HEK293 (cell line): ENCODE measurements at regions not wholly inside any gene's neighbourhood (a gene's known extent, or its start where the extent isn't known, plus 50 kb on each side); places are given as distances from the start of the nearest gene placed in this dataset.

Experiments
- CTCF ChIA-PET: fragments of 350-600 bp; formaldehyde crosslinking; extraction: SDS; loops from one replicate; lab custom pipeline; 2021; ENCODE audit warnings: antibody characterized with exemption; lab: Yijun Ruan, JAX
- POLR2A ChIA-PET: fragments of 300-600 bp; formaldehyde crosslinking; extraction: SDS; loops from one replicate; lab custom pipeline; 2020; ENCODE audit warnings: antibody characterized with exemption, inconsistent platforms; lab: Yijun Ruan, JAX
- H3K27ac ChIP-seq: fragments of 200-500 bp; sonication (Bioruptor generic); 2 replicates; pipeline ENCODE4 v1.5.1; 2014; ENCODE audit warnings: low read depth, low read length, control low read depth, inconsistent platforms; ENCODE audit errors: extremely low read depth
- H3K36me3 ChIP-seq, 2 experiments: fragments of 200-500 bp in 1 of 2; sonication (Bioruptor generic) in 1 of 2; 1 replicate in 1 of 2; 2 replicates in 1 of 2; pipeline ENCODE4 v1.5.1; 2014 to 2017; ENCODE audit warnings: inconsistent platforms in 2 of 2, low read length in 2 of 2; ENCODE audit not compliant: control insufficient read depth in 2 of 2, insufficient read depth in 1 of 2
- H3K4me1 ChIP-seq: fragments of 200-500 bp; sonication (Bioruptor generic); 2 replicates; pipeline ENCODE4 v1.5.1; 2014; ENCODE audit warnings: mild to moderate bottlenecking, low read length, inconsistent platforms; ENCODE audit not compliant: control insufficient read depth, insufficient read depth
- H3K4me3 ChIP-seq: 2 replicates; pipeline ENCODE4 v1.5.1; 2011; ENCODE audit warnings: low read depth, mild to moderate bottlenecking, control low read depth, low read length, moderate library complexity
- H3K9me3 ChIP-seq: fragments of 200-500 bp; sonication (Bioruptor generic); 2 replicates; pipeline ENCODE4 v1.5.1; 2014; ENCODE audit warnings: low read depth, low read length, inconsistent platforms; ENCODE audit not compliant: control insufficient read depth, insufficient read depth
- BCL11B ChIP-seq: fragments of 450-650 bp; formaldehyde crosslinking; IDR thresholded peaks from 2 replicates; pipeline ENCODE4 v1.5.1; 2016; ENCODE audit warnings: low read depth, missing biosample characterization, missing genetic modification characterization
- FEZF1 ChIP-seq: fragments of 450-650 bp; formaldehyde crosslinking; IDR thresholded peaks from 2 replicates; pipeline ENCODE4 v1.5.1; 2016; ENCODE audit warnings: missing biosample characterization, missing genetic modification characterization
- GLIS1 ChIP-seq: fragments of 450-650 bp; formaldehyde crosslinking; IDR thresholded peaks from 2 replicates; pipeline ENCODE4 v1.5.1; 2016; ENCODE audit warnings: missing biosample characterization, missing genetic modification characterization
- HOXC10 ChIP-seq: sonication (generic); formaldehyde crosslinking; IDR thresholded peaks from 2 replicates; pipeline ENCODE4 v1.8.1; 2023; ENCODE audit warnings: mild to moderate bottlenecking, missing genetic modification reagents
- ZBTB8A ChIP-seq: fragments of 450-650 bp; formaldehyde crosslinking; IDR thresholded peaks from 2 replicates; pipeline ENCODE4 v1.5.1; 2016; ENCODE audit warnings: missing biosample characterization, missing genetic modification characterization
- ZIC2 ChIP-seq: fragments of 450-650 bp; formaldehyde crosslinking; IDR thresholded peaks from 2 replicates; pipeline ENCODE4 v1.5.1; 2016; ENCODE audit warnings: missing biosample characterization, missing genetic modification characterization
- ZNF140 ChIP-seq: fragments of 450-650 bp; formaldehyde crosslinking; IDR thresholded peaks from 2 replicates; pipeline ENCODE4 v1.5.1; 2016; ENCODE audit warnings: missing biosample characterization, missing genetic modification characterization
- ZNF19 ChIP-seq: fragments of 450-650 bp; formaldehyde crosslinking; IDR thresholded peaks from 2 replicates; pipeline ENCODE4; 2016; ENCODE audit warnings: missing biosample characterization, missing genetic modification characterization, low read depth
- ZNF335 ChIP-seq: fragments of 450-650 bp; formaldehyde crosslinking; conservative IDR thresholded peaks from 2 replicates; pipeline ENCODE4 v1.5.1; 2016; ENCODE audit warnings: missing biosample characterization, missing genetic modification characterization
- ZNF37A ChIP-seq: fragments of 450-650 bp; IDR thresholded peaks from 2 replicates; pipeline ENCODE4 v1.5.1; 2018; ENCODE audit warnings: missing biosample characterization, missing genetic modification characterization
- ZNF394 ChIP-seq: fragments of 450-650 bp; formaldehyde crosslinking; IDR thresholded peaks from 2 replicates; pipeline ENCODE4 v1.5.1; 2016; ENCODE audit warnings: missing biosample characterization, missing genetic modification characterization, mild to moderate bottlenecking, moderate library complexity, borderline replicate concordance
- ZNF600 ChIP-seq: fragments of 450-650 bp; formaldehyde crosslinking; IDR thresholded peaks from 2 replicates; pipeline ENCODE4 v1.5.1; 2016; ENCODE audit warnings: missing biosample characterization, missing genetic modification characterization
- ZNF654 ChIP-seq: fragments of 450-650 bp; formaldehyde crosslinking; IDR thresholded peaks from 2 replicates; pipeline ENCODE4 v1.5.1; 2016; ENCODE audit warnings: low read depth, missing biosample characterization, missing genetic modification characterization
- TF ChIP-seq, protein P1 (sequence below): fragments of 450-650 bp; formaldehyde crosslinking; IDR thresholded peaks from 2 replicates; pipeline ENCODE4 v1.5.1; 2016; ENCODE audit warnings: missing biosample characterization, missing genetic modification characterization
- TF ChIP-seq, protein P2 (sequence below): fragments of 450-650 bp; IDR thresholded peaks from 2 replicates; pipeline ENCODE4 v1.5.1; 2018; ENCODE audit warnings: missing biosample characterization, mild to moderate bottlenecking, missing genetic modification characterization
- TF ChIP-seq, protein P3 (sequence below): fragments of 450-650 bp; formaldehyde crosslinking; IDR thresholded peaks from 2 replicates; pipeline ENCODE4 v1.5.1; 2016; ENCODE audit warnings: missing biosample characterization, missing genetic modification characterization
- TF ChIP-seq, protein P4 (sequence below): fragments of 450-650 bp; formaldehyde crosslinking; optimal IDR thresholded peaks from 2 replicates; pipeline ENCODE3; 2016; ENCODE audit warnings: missing biosample characterization, mild to moderate bottlenecking, missing genetic modification characterization

DNA sequence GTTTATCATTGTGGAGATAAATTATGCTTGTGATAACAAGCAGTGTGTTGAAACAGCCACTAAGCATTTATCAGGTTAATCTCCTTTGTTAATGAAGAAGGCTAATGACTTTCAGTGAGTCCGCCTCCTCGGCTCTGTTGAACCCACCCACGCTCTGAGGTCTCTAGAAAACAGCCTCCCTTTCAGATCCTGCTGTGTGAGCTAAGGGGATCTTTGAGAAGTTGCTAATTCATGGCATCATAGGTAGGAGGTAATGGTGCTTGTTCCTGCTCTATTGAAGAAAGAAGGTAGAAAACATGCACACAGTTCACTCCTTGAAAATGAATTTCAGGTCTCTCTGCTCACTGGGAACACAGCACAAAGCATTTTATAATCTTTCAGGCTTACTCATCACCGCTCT, 483.9 kb downstream of the AACS start (continued):
- TF ChIP-seq, protein P1, sequence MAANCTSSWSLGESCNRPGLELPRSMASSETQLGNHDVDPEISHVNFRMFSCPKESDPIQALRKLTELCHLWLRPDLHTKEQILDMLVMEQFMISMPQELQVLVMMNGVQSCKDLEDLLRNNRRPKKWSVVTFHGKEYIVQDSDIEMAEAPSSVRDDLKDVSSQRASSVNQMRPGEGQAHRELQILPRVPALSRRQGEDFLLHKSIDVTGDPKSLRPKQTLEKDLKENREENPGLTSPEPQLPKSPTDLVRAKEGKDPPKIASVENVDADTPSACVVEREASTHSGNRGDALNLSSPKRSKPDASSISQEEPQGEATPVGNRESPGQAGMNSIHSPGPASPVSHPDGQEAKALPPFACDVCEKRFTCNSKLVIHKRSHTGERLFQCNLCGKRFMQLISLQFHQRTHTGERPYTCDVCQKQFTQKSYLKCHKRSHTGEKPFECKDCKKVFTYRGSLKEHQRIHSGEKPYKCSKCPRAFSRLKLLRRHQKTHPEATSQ (tag by site-specific recombination), result no peak
- TF ChIP-seq ZNF19, result no peak
- no peak for TF ChIP-seq GLIS1 (tag by site-specific recombination)
- TF ChIP-seq ZNF600, result no peak
- TF ChIP-seq FEZF1 (tag by site-specific recombination), result no peak
- TF ChIP-seq ZNF394 (tag by site-specific recombination), result no peak
- TF ChIP-seq ZNF37A (tag by site-specific recombination), result no peak
- TF ChIP-seq, protein P2, sequence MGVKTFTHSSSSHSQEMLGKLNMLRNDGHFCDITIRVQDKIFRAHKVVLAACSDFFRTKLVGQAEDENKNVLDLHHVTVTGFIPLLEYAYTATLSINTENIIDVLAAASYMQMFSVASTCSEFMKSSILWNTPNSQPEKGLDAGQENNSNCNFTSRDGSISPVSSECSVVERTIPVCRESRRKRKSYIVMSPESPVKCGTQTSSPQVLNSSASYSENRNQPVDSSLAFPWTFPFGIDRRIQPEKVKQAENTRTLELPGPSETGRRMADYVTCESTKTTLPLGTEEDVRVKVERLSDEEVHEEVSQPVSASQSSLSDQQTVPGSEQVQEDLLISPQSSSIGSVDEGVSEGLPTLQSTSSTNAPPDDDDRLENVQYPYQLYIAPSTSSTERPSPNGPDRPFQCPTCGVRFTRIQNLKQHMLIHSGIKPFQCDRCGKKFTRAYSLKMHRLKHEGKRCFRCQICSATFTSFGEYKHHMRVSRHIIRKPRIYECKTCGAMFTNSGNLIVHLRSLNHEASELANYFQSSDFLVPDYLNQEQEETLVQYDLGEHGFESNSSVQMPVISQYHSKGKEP (tag by site-specific recombination), result no peak
- TF ChIP-seq ZIC2 (tag by site-specific recombination), result no peak

DNA sequence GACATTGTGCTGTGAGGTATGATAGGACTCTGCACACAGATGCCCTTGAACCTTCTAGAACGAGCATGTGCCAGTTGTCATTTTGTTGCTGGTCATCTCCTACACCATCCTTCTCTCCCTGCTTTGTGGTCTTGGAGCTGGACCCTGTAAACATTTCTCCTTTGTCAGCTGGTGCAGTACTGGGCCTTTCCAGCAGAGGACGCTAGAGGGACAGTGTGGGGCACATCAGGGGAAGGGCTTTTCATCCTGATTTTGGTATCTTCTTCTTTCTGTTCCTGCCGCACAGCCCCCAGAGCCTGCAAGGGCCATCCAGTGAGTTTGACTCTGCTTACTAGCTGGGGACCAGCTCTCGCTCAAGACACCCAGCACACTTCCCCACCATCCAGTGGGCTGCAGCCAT, 484.6 kb downstream of the AACS start:
- TF ChIP-seq ZNF654 (tag by site-specific recombination) (peak; percentile 9; the same call in 1 of the 2 replicates), ZNF140 (tag by site-specific recombination) (no peak)
- Histone ChIP-seq H3K9me3 (no peaks in the 10 kb centered on the region), H3K36me3 (no peaks in the 10 kb centered on the region), H3K4me3 (no peak overlapping the region), H3K4me1 (no peaks in the 10 kb centered on the region), H3K27ac (no peak overlapping the region)
- POLR2A ChIA-PET, result no interaction called here
- CTCF ChIA-PET, result interaction anchor here (0.5 to 2.4 kb wide), 9 partner anchors 9 to 1837 kb away, joined by 3 to 7 read pairs (median 3); no protein-coding TSS in a partner anchor

DNA sequence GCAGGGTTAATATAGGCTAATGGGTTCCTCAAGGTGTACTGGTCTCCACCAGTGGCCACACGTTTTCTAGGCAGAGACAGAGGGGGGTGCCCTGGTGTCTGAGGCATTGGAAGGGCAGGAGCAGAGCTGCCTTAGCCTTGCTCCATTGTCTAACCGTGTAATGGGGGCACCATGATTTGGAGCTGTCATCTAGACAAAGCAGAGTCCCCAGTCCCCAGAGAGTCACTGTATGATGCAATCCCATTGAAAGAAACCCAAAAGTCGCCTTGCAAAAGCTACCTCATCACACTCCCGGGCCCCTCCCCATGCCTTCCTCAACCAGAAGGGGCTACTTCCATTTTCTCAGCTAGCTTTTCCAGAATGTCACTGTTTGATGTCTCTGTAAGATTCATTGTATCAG, 487.1 kb downstream of the AACS start:
- Histone ChIP-seq H3K9me3 (no peaks in the 10 kb centered on the region), H3K36me3 (no peaks in the 10 kb centered on the region), H3K27ac (no peak overlapping the region), H3K4me3 (no peak overlapping the region), H3K4me1 (no peaks in the 10 kb centered on the region)
- TF ChIP-seq ZNF335 (tag by site-specific recombination) (no peak), HOXC10 (CRISPR knock-in tag) (no peak), BCL11B (tag by site-specific recombination) (no peak), ZBTB8A (no peak)
- TF ChIP-seq, protein P3, sequence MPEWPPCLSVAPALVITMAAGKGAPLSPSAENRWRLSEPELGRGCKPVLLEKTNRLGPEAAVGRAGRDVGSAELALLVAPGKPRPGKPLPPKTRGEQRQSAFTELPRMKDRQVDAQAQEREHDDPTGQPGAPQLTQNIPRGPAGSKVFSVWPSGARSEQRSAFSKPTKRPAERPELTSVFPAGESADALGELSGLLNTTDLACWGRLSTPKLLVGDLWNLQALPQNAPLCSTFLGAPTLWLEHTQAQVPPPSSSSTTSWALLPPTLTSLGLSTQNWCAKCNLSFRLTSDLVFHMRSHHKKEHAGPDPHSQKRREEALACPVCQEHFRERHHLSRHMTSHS (tag by site-specific recombination), result no peak
- TF ChIP-seq, protein P4, sequence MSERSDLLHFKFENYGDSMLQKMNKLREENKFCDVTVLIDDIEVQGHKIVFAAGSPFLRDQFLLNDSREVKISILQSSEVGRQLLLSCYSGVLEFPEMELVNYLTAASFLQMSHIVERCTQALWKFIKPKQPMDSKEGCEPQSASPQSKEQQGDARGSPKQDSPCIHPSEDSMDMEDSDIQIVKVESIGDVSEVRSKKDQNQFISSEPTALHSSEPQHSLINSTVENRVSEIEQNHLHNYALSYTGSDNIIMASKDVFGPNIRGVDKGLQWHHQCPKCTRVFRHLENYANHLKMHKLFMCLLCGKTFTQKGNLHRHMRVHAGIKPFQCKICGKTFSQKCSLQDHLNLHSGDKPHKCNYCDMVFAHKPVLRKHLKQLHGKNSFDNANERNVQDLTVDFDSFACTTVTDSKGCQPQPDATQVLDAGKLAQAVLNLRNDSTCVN (tag by site-specific recombination), result no peak
- CTCF ChIA-PET, result interaction anchor here (0.7 kb wide), 1 partner anchor 504 kb away, joined by 3 read pairs; no protein-coding TSS in a partner anchor
- POLR2A ChIA-PET, result no interaction called here
